ENCODE measurements at regions not wholly inside any gene's neighbourhood (a gene's known extent, or its start where the extent isn't known, plus 50 kb on each side); places are given as distances from the start of the nearest gene placed in this dataset.

- Mint-ChIP-seq H3K36me3 (no peaks in the 10 kb centered on the region), H3K9me3 (peaks cover 7% of the 10 kb centered on the region), H3K4me3 (no peak overlapping the region), H3K4me1 (peaks cover 30% of the 10 kb centered on the region), H3K27me3 (ENCODE audit: low read depth) (peaks cover 39% of the 10 kb centered on the region), H3K27ac (no peak overlapping the region)
- DNase-seq (ENCODE audit: low spot score in 2 of 2, unreplicated experiment in 2 of 2): no peak
- no peak for TF ChIP-seq CTCF (IDR thresholded peaks at IDR 0.05; ENCODE audit: unreplicated experiment)
These were observed 149.9 kb upstream of the AFDN start for GRCh38 chr6:167676666-167677421.

GRCh38 chr6:167677422-167677789 is 149.3 kb upstream of the AFDN start:
- Mint-ChIP-seq H3K4me1 (peaks cover 30% of the 10 kb centered on the region), H3K27ac (no peak overlapping the region), H3K4me3 (peak overlapping the region; percentile 82), H3K36me3 (no peaks in the 10 kb centered on the region), H3K9me3 (peaks cover 6% of the 10 kb centered on the region), H3K27me3 (ENCODE audit: low read depth) (peaks cover 41% of the 10 kb centered on the region)
- TF ChIP-seq CTCF (IDR thresholded peaks at IDR 0.05; ENCODE audit: unreplicated experiment): no peak
- no peak for DNase-seq (ENCODE audit: low spot score in 2 of 2, unreplicated experiment in 2 of 2)

- DNase-seq (ENCODE audit: low spot score in 2 of 2, unreplicated experiment in 2 of 2): peak; percentile 38 to 61
- Mint-ChIP-seq H3K36me3 (no peaks in the 10 kb centered on the region), H3K27ac (peak overlapping the region; percentile 53), H3K27me3 (ENCODE audit: low read depth) (peaks cover 41% of the 10 kb centered on the region), H3K4me3 (peak overlapping the region; percentile 82), H3K4me1 (peaks cover 30% of the 10 kb centered on the region), H3K9me3 (peaks cover 3% of the 10 kb centered on the region)
- TF ChIP-seq CTCF (IDR thresholded peaks at IDR 0.05; ENCODE audit: unreplicated experiment): no peak
These were observed 148.3 kb upstream of the AFDN start for GRCh38 chr6:167678102-167679101.

- Mint-ChIP-seq H3K36me3 (no peaks in the 10 kb centered on the region), H3K27me3 (ENCODE audit: low read depth) (peaks cover 43% of the 10 kb centered on the region), H3K4me3 (peak overlapping the region; percentile 82), H3K27ac (no peak overlapping the region), H3K4me1 (peaks cover 30% of the 10 kb centered on the region), H3K9me3 (peaks cover 3% of the 10 kb centered on the region)
- no peak for TF ChIP-seq CTCF (IDR thresholded peaks at IDR 0.05; ENCODE audit: unreplicated experiment)
- no peak for DNase-seq (ENCODE audit: low spot score in 2 of 2, unreplicated experiment in 2 of 2)
These were observed 147.5 kb upstream of the AFDN start for GRCh38 chr6:167679122-167679736.

GRCh38 chr6:167679790-167680604 is 146.7 kb upstream of the AFDN start:
- peaks cover 48% of the 10 kb centered on the region for H3K27me3 Mint-ChIP-seq (ENCODE audit: low read depth)
- no peaks in the 10 kb centered on the region for H3K36me3 Mint-ChIP-seq
- no peaks in the 10 kb centered on the region for H3K9me3 Mint-ChIP-seq
- no peak for TF ChIP-seq CTCF (IDR thresholded peaks at IDR 0.05; ENCODE audit: unreplicated experiment)
- H3K4me1 Mint-ChIP-seq: peaks cover 30% of the 10 kb centered on the region
- H3K4me3 Mint-ChIP-seq: peak overlapping the region; percentile 23
- H3K27ac Mint-ChIP-seq: no peak overlapping the region
- no peak for DNase-seq (ENCODE audit: low spot score in 2 of 2, unreplicated experiment in 2 of 2)
